HL-60/S4 treated with retinoic acid at 250 ng/mL for 4 days and 3 days (cell line): ENCODE measurements at regions not wholly inside any gene's neighbourhood (a gene's known extent, or its start where the extent isn't known, plus 50 kb on each side); places are given as distances from the start of the nearest gene placed in this dataset.

Source experiments
- in situ Hi-C: fragments of 300-500 bp; cut with MboI; formaldehyde crosslinking; loops from 2 replicates; pipeline ENCODE4 v1.7.0; 2022; ENCODE audit warnings: low sequenced_read_pairs

GRCh38 chr14:34075826-34076225 lies 125.0 kb upstream of the EGLN3 start:
- in situ Hi-C loops, result loop anchor here (25.0 kb wide), 1 partner anchor 239 kb away; no protein-coding TSS in a partner anchor

- in situ Hi-C loops, result loop anchor here (25.0 kb wide), 1 partner anchor 238 kb away; no protein-coding TSS in a partner anchor
Observed at GRCh38 chr14:34075042-34075744, 124.3 kb upstream of the EGLN3 start.

GRCh38 chr14:34072921-34073320 lies 122.0 kb upstream of the EGLN3 start:
- in situ Hi-C loops, result no loop called here

- in situ Hi-C loops, result no loop called here
Observed at GRCh38 chr14:34072401-34072800, 121.5 kb upstream of the EGLN3 start.

- in situ Hi-C loops, result no loop called here
Observed at GRCh38 chr14:34070917-34071407, 120.1 kb upstream of the EGLN3 start.

GRCh38 chr14:34069854-34070582 lies 119.1 kb upstream of the EGLN3 start:
- in situ Hi-C loops, result no loop called here

GRCh38 chr14:34067587-34067986 lies 116.7 kb upstream of the EGLN3 start:
- in situ Hi-C loops, result no loop called here

GRCh38 chr14:34065690-34066391 lies 115.0 kb upstream of the EGLN3 start:
- in situ Hi-C loops, result no loop called here

GRCh38 chr14:34065236-34065635 lies 114.4 kb upstream of the EGLN3 start:
- in situ Hi-C loops, result no loop called here

- in situ Hi-C loops, result no loop called here
Observed at GRCh38 chr14:34064349-34064748, 113.5 kb upstream of the EGLN3 start.

GRCh38 chr14:34063470-34064164 lies 112.7 kb upstream of the EGLN3 start:
- in situ Hi-C loops, result no loop called here

- in situ Hi-C loops, result no loop called here
Observed at GRCh38 chr14:34063042-34063441, 112.2 kb upstream of the EGLN3 start.

GRCh38 chr14:34062353-34062973 lies 111.6 kb upstream of the EGLN3 start:
- in situ Hi-C loops, result no loop called here

- in situ Hi-C loops, result no loop called here
Observed at GRCh38 chr14:34060651-34060999, 109.8 kb upstream of the EGLN3 start.

GRCh38 chr14:34059925-34060650 lies 109.2 kb upstream of the EGLN3 start:
- in situ Hi-C loops, result no loop called here

GRCh38 chr14:34059037-34059924 lies 108.4 kb upstream of the EGLN3 start:
- in situ Hi-C loops, result no loop called here

GRCh38 chr14:34058510-34058909 lies 107.6 kb upstream of the EGLN3 start:
- in situ Hi-C loops, result no loop called here

GRCh38 chr14:34056046-34056445 lies 105.2 kb upstream of the EGLN3 start:
- in situ Hi-C loops, result no loop called here
